Liver (tissue), 3 donors: ENCODE measurements at regions not wholly inside any gene's neighbourhood (a gene's known extent, or its start where the extent isn't known, plus 50 kb on each side); places are given as distances from the start of the nearest gene placed in this dataset.

Experiments
- EGR1 ChIP-seq, 2 donors: IDR thresholded peaks; 2 replicates each; pipeline ENCODE4 v1.6.1; 2016 to 2018; ENCODE audit warnings: antibody characterized with exemption in 2 of 2, low read depth in 2 of 2
- FOXA1 ChIP-seq: IDR thresholded peaks from 2 replicates; pipeline ENCODE4 v1.6.1; 2016; ENCODE audit warnings: antibody characterized with exemption
- GABPA ChIP-seq, 2 donors: IDR thresholded peaks in 1 of 2; conservative IDR thresholded peaks in 1 of 2; 2 replicates each; pipeline ENCODE4 v1.6.1; 2016; ENCODE audit warnings: antibody characterized with exemption in 2 of 2, mild to moderate bottlenecking in 1 of 2, moderate library complexity in 1 of 2
- JUND ChIP-seq, 2 donors: IDR thresholded peaks; 2 replicates each; pipeline ENCODE4 v1.6.1; 2016; ENCODE audit warnings: antibody characterized with exemption in 2 of 2
- NR2F2 ChIP-seq: IDR thresholded peaks from 2 replicates; pipeline ENCODE4 v1.6.1; 2016; ENCODE audit warnings: antibody characterized with exemption
- RAD21 ChIP-seq, 2 donors: IDR thresholded peaks; 2 replicates each; pipeline ENCODE4 v1.6.1; 2016; ENCODE audit warnings: antibody characterized with exemption in 2 of 2, mild to moderate bottlenecking in 2 of 2
- TF ChIP-seq, protein P1 (sequence below): IDR thresholded peaks from 2 replicates; pipeline ENCODE4 v1.6.1; 2016; ENCODE audit warnings: antibody characterized with exemption
- TF ChIP-seq, protein P2 (sequence below): fragments of 150-350 bp; IDR thresholded peaks from 2 replicates; pipeline ENCODE4 v1.5.1; 2017; ENCODE audit warnings: improper control_type of control experiment, low read depth, low read length; ENCODE audit not compliant: missing input control
- TF ChIP-seq, protein P3 (sequence below): IDR thresholded peaks from 2 replicates; pipeline ENCODE4 v1.6.1; 2016; ENCODE audit warnings: antibody characterized with exemption
- TF ChIP-seq, protein P4 (sequence below): IDR thresholded peaks from 2 replicates; pipeline ENCODE4 v1.6.1; 2016; ENCODE audit warnings: antibody characterized with exemption, mild to moderate bottlenecking
- TF ChIP-seq, protein P5 (sequence below): IDR thresholded peaks from 2 replicates; pipeline ENCODE4 v1.6.1; 2016; ENCODE audit warnings: antibody characterized with exemption
- donor health status: healthy.
- donor health status: healthy.

DNA sequence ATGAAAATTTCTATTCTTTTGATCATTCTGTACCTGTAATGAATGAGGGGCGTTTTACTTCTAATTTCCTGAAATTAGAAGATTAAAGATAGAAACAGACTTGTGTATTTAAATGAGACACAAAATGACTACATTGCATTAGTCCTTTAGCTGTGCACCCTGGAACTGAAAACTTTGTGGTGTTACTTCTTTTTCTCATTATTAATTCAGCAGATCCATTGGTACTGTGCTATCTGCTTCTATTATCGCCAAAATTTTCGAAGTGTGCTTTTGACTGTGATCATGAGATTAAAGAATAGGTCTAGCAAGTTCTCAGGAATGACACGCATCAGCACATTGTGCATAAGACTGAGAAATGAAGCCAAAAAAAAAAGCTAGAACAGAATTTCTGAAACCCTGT, 1938.9 kb upstream of the TENM3 start:
- TF ChIP-seq EGR1 (IDR thresholded peaks at IDR 0.05; ENCODE audit: low read depth in 2 of 2) (no peak), NR2F2 (no peak), JUND (IDR thresholded peaks at IDR 0.05) (no peak), RAD21 (IDR thresholded peaks at IDR 0.05) (no peak), GABPA (IDR thresholded peaks at IDR 0.05 in 1 of 2, conservative IDR thresholded peaks at IDR 0.05 in 1 of 2) (no peak), FOXA1 (no peak)
- TF ChIP-seq, protein P1, sequence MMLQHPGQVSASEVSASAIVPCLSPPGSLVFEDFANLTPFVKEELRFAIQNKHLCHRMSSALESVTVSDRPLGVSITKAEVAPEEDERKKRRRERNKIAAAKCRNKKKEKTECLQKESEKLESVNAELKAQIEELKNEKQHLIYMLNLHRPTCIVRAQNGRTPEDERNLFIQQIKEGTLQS: no peak
- TF ChIP-seq, protein P2, sequence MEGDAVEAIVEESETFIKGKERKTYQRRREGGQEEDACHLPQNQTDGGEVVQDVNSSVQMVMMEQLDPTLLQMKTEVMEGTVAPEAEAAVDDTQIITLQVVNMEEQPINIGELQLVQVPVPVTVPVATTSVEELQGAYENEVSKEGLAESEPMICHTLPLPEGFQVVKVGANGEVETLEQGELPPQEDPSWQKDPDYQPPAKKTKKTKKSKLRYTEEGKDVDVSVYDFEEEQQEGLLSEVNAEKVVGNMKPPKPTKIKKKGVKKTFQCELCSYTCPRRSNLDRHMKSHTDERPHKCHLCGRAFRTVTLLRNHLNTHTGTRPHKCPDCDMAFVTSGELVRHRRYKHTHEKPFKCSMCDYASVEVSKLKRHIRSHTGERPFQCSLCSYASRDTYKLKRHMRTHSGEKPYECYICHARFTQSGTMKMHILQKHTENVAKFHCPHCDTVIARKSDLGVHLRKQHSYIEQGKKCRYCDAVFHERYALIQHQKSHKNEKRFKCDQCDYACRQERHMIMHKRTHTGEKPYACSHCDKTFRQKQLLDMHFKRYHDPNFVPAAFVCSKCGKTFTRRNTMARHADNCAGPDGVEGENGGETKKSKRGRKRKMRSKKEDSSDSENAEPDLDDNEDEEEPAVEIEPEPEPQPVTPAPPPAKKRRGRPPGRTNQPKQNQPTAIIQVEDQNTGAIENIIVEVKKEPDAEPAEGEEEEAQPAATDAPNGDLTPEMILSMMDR: no peak
- TF ChIP-seq, protein P3, sequence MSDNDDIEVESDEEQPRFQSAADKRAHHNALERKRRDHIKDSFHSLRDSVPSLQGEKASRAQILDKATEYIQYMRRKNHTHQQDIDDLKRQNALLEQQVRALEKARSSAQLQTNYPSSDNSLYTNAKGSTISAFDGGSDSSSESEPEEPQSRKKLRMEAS: no peak
- TF ChIP-seq, protein P4, sequence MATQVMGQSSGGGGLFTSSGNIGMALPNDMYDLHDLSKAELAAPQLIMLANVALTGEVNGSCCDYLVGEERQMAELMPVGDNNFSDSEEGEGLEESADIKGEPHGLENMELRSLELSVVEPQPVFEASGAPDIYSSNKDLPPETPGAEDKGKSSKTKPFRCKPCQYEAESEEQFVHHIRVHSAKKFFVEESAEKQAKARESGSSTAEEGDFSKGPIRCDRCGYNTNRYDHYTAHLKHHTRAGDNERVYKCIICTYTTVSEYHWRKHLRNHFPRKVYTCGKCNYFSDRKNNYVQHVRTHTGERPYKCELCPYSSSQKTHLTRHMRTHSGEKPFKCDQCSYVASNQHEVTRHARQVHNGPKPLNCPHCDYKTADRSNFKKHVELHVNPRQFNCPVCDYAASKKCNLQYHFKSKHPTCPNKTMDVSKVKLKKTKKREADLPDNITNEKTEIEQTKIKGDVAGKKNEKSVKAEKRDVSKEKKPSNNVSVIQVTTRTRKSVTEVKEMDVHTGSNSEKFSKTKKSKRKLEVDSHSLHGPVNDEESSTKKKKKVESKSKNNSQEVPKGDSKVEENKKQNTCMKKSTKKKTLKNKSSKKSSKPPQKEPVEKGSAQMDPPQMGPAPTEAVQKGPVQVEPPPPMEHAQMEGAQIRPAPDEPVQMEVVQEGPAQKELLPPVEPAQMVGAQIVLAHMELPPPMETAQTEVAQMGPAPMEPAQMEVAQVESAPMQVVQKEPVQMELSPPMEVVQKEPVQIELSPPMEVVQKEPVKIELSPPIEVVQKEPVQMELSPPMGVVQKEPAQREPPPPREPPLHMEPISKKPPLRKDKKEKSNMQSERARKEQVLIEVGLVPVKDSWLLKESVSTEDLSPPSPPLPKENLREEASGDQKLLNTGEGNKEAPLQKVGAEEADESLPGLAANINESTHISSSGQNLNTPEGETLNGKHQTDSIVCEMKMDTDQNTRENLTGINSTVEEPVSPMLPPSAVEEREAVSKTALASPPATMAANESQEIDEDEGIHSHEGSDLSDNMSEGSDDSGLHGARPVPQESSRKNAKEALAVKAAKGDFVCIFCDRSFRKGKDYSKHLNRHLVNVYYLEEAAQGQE: no peak
- TF ChIP-seq, protein P5, sequence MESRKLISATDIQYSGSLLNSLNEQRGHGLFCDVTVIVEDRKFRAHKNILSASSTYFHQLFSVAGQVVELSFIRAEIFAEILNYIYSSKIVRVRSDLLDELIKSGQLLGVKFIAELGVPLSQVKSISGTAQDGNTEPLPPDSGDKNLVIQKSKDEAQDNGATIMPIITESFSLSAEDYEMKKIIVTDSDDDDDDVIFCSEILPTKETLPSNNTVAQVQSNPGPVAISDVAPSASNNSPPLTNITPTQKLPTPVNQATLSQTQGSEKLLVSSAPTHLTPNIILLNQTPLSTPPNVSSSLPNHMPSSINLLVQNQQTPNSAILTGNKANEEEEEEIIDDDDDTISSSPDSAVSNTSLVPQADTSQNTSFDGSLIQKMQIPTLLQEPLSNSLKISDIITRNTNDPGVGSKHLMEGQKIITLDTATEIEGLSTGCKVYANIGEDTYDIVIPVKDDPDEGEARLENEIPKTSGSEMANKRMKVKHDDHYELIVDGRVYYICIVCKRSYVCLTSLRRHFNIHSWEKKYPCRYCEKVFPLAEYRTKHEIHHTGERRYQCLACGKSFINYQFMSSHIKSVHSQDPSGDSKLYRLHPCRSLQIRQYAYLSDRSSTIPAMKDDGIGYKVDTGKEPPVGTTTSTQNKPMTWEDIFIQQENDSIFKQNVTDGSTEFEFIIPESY: no peak
